HL-60 (cell line): ENCODE measurements at regions not wholly inside any gene's neighbourhood (a gene's known extent, or its start where the extent isn't known, plus 50 kb on each side); places are given as distances from the start of the nearest gene placed in this dataset.

Experiments used
- DNase-seq, 2 experiments: peaks; one replicate each; pipeline ENCODE4 v3.0.0-alpha.2; 2010 to 2020; ENCODE audit warnings: low read depth in 1 of 2, low spot score in 1 of 2
- H3K27ac ChIP-seq: fragments of 250-450 bp; sonication (Bioruptor Pico); replicated peaks from 2 replicates; pipeline ENCODE4 v1.5.1; 2020; ENCODE audit warnings: mild to moderate bottlenecking, moderate library complexity
- H3K27me3 ChIP-seq: fragments of 250-450 bp; sonication (Bioruptor Pico); 2 replicates; pipeline ENCODE4 v1.5.1; 2021; ENCODE audit warnings: mild to moderate bottlenecking, moderate library complexity; ENCODE audit not compliant: insufficient read depth, poor library complexity, severe bottlenecking
- H3K4me3 ChIP-seq: replicated peaks from 2 replicates; pipeline ENCODE4 v1.5.1; 2011; ENCODE audit warnings: mild to moderate bottlenecking, control low read depth, low read length; ENCODE audit not compliant: insufficient read depth
- CTCF ChIP-seq: IDR thresholded peaks from one replicate; pipeline ENCODE4 v1.5.1; 2011; ENCODE audit warnings: low read length, control low read depth, inconsistent platforms; ENCODE audit not compliant: insufficient read depth
- GABPA ChIP-seq: IDR thresholded peaks from 2 replicates; pipeline ENCODE4 v1.6.1; 2012; ENCODE audit warnings: low read depth
- POLR2AphosphoS5 ChIP-seq: IDR thresholded peaks from 2 replicates; pipeline ENCODE4 v1.6.1; 2012; ENCODE audit warnings: low read depth
- REST ChIP-seq: IDR thresholded peaks from 2 replicates; pipeline ENCODE4 v1.6.1; 2012; ENCODE audit warnings: low read depth; ENCODE audit not compliant: insufficient replicate concordance
- SPI1 ChIP-seq: IDR thresholded peaks from 2 replicates; pipeline ENCODE4 v1.6.1; 2012; ENCODE audit warnings: low read depth, mild to moderate bottlenecking, borderline replicate concordance

- DNase-seq, result no peak
- no peak for TF ChIP-seq GABPA
- Histone ChIP-seq H3K4me3 (no peak overlapping the region), H3K27me3 (no peaks in the 10 kb centered on the region), H3K27ac (no peak overlapping the region)
These were observed 410.9 kb upstream of the B3GAT1 start for GRCh38 chr11:134822897-134823296.

GRCh38 chr11:134821422-134821821 lies 409.4 kb upstream of the B3GAT1 start:
- Histone ChIP-seq H3K4me3 (no peak overlapping the region), H3K27me3 (peaks cover 2% of the 10 kb centered on the region), H3K27ac (no peak overlapping the region)
- TF ChIP-seq CTCF (no peak), SPI1 (no peak), POLR2AphosphoS5 (no peak), REST (no peak), GABPA (no peak)
- no peak for DNase-seq

GRCh38 chr11:134819041-134819440 lies 407.0 kb upstream of the B3GAT1 start:
- H3K4me3 ChIP-seq, result no peak overlapping the region
- DNase-seq, result no peak
- TF ChIP-seq REST, result no peak
- no peak for TF ChIP-seq SPI1
- TF ChIP-seq GABPA, result no peak
- no peak for TF ChIP-seq CTCF
- TF ChIP-seq POLR2AphosphoS5, result no peak
- peaks cover 2% of the 10 kb centered on the region for H3K27me3 ChIP-seq
- no peak overlapping the region for H3K27ac ChIP-seq

- Histone ChIP-seq H3K27me3 (peaks cover 2% of the 10 kb centered on the region), H3K27ac (no peak overlapping the region), H3K4me3 (no peak overlapping the region)
- TF ChIP-seq CTCF (no peak), POLR2AphosphoS5 (no peak), REST (no peak), GABPA (no peak), SPI1 (no peak)
- DNase-seq, result no peak
These were observed 406.5 kb upstream of the B3GAT1 start for GRCh38 chr11:134818516-134818915.
